Memory B cell (primary cell): ENCODE measurements at regions not wholly inside any gene's neighbourhood (a gene's known extent, or its start where the extent isn't known, plus 50 kb on each side); places are given as distances from the start of the nearest gene placed in this dataset.
A peak's percentile ranks its signal among the peaks of the same experiment; 100 is the strongest.
"Not testable (repeated sequence)": the region's sequence is repeated elsewhere in the genome, so short reads cannot be mapped to it uniquely, and the experiment has no call there.

Experiments
- ATAC-seq: fragments of 150-1000 bp; cut with Tn5 transposase; 2 replicates; pipeline ENCODE4 v1.10.0; 2021; ENCODE audit warnings: low read depth, mild to moderate bottlenecking, moderate library complexity
- DNase-seq, 2 donors: peaks; one replicate each; pipeline ENCODE4 v3.0.0; 2022; ENCODE audit warnings: low spot score in 2 of 2
- H3K27ac Mint-ChIP-seq: one replicate; pipeline ENCODE4 v1.8.0; 2022; ENCODE audit warnings: mild to moderate bottlenecking, moderate library complexity, mixed read lengths
- H3K27me3 Mint-ChIP-seq: one replicate; pipeline ENCODE4 v1.8.0; 2022; ENCODE audit warnings: mixed read lengths
- H3K36me3 Mint-ChIP-seq: one replicate; pipeline ENCODE4 v1.8.0; 2022; ENCODE audit warnings: mild to moderate bottlenecking, mixed read lengths
- H3K4me1 Mint-ChIP-seq: one replicate; pipeline ENCODE4 v1.8.0; 2022; ENCODE audit warnings: mixed read lengths
- H3K4me3 Mint-ChIP-seq: one replicate; pipeline ENCODE4 v1.8.0; 2022; ENCODE audit warnings: mild to moderate bottlenecking, moderate library complexity, mixed read lengths
- H3K9me3 Mint-ChIP-seq: one replicate; pipeline ENCODE4 v1.8.0; 2022; ENCODE audit warnings: mixed read lengths

DNA sequence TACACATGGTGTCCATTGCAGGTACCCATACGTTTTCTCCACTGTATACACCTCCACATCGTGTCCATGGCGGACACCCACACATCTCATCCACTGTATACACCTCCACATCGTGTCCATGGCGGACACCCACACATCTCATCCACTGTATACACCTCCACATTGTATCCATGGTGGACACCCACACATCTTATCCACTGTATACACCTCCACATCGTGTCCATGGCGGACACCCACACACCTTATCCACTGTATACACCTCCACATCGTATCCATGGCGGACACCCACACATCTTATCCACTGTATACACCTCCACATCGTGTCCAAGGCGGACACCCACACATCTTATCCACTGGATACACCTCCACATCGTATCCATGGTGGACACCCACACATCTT lies 50.4 kb upstream of the TTC34 start:
- H3K4me3 Mint-ChIP-seq = not testable (repeated sequence)

DNA sequence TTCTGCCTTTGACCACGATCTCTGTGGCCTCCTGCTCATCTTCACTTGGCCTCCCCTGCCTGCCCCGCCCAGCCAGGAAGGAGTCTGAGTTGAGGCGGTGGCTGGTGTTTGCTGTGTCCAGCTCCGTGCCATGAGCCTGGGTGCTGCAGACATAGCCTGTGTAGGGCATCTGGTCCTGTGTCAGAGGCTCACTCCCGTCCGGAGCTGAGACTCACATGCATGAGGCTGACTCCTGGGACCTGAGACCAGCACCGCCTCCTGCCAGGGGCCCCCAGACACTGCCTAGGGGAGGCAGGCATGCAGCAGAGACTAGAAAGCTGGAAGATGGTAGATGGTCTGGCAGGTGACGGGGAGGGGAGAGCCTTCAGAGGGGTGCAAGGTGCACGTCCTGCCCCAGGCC lies 52.2 kb upstream of the TTC34 start:
- Mint-ChIP-seq H3K27me3 (peaks cover 19% of the 10 kb centered on the region), H3K36me3 (no peaks in the 10 kb centered on the region), H3K4me1 (no peaks in the 10 kb centered on the region), H3K4me3 (no peak overlapping the region), H3K9me3 (peaks cover 1% of the 10 kb centered on the region), H3K27ac (no peak overlapping the region)
- ATAC-seq (no peak), DNase-seq (no peak)

More for the DNA sequence above, 50.4 kb upstream of the TTC34 start:
- not testable (repeated sequence) for DNase-seq, H3K9me3 Mint-ChIP-seq, H3K4me1 Mint-ChIP-seq, H3K36me3 Mint-ChIP-seq, ATAC-seq, H3K27ac Mint-ChIP-seq
- peaks cover 23% of the 10 kb centered on the region for H3K27me3 Mint-ChIP-seq

DNA sequence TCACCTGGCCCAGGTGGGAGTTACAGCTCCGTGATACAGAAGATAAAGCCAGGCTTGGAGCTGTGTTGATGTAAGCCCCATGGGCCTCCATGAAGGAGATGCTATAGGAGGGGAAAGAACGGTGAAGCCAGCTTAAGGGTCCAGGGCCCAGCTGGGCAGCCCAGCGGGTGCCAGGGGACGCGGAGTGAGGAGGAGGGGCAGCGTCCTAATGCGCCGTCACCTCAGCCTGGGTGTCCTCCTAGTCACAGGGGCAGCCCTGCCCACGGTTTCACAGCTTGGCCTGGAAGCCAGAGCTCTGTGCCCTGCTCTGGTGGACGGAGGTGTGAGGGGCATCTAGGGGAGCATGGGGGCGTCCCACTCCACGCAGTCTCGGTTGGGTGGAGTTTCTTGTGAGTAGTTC lies 52.7 kb upstream of the TTC34 start:
- Mint-ChIP-seq H3K4me3 (no peak overlapping the region), H3K9me3 (peaks cover 5% of the 10 kb centered on the region), H3K27ac (no peak overlapping the region), H3K36me3 (no peaks in the 10 kb centered on the region), H3K27me3 (peaks cover 14% of the 10 kb centered on the region), H3K4me1 (no peaks in the 10 kb centered on the region)
- no peak for ATAC-seq
- DNase-seq = no peak

DNA sequence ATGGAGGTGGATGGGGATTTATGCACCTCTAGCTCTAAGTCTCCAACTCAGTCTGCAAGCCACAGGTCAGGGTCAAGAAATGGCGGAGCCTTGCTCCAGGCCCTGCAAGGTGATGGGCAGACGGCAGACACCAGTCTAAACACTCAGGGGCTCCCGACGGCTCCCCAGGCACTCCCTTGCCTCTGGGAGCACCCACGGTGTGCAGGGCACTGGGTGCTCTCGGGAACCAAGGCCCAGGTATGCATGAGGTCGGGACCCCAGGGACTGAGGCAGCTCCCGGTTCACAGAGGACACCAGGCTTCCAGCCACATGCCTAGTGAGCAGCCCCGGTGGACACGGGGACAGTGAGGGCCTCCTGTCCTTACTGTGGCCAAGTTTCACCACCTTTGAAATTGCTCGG lies 53.1 kb upstream of the TTC34 start:
- no peaks in the 10 kb centered on the region for H3K36me3 Mint-ChIP-seq
- ATAC-seq (no peak), DNase-seq (no peak)
- no peaks in the 10 kb centered on the region for H3K4me1 Mint-ChIP-seq
- H3K9me3 Mint-ChIP-seq = peaks cover 6% of the 10 kb centered on the region
- no peak overlapping the region for H3K4me3 Mint-ChIP-seq
- peaks cover 12% of the 10 kb centered on the region for H3K27me3 Mint-ChIP-seq
- no peak overlapping the region for H3K27ac Mint-ChIP-seq

DNA sequence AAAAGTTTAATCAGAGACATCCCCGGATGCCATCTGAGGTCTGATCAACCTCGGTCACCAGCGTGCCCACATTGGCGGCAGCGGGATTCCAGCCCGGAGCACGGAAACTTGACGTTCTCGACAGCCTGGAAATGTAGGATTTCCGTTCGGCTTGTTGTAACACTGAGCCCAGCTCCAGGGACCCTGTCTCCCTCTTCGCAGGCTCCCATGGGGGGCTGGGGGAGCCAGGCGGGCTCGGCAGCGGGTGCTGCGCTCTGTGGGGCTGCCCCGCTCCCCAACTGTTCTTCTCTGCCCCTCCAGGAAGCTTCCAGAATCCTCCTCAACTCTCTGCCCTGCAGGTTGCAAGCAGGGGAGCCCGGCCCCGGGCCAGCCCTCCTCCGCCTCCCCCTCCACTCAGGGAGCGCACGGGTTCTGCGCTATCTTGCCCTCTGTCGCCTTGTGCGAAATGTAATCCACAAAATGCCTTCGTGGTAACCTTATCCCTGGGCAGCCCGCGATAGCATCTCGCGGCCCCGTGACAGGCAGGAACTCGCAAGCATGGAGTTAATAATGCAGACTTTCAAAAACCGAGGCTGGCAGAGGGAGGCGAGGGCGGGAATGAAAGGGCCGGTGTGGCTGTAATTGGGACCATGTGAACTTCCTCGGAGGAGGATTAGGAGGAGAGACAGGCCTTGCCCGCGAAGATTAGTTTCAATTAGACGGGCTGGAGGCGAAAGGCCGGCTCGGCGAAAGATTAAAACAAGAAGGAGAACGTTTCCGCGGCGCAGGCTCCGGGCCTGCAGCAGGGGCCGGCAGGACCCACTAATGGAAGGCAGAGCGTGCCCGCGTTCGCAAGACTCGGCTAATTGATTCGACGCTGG lies 53.9 kb upstream of the TTC34 start:
- Mint-ChIP-seq H3K27me3 (peaks cover 12% of the 10 kb centered on the region), H3K9me3 (peaks cover 6% of the 10 kb centered on the region), H3K4me3 (no peak overlapping the region), H3K27ac (no peak overlapping the region), H3K36me3 (no peaks in the 10 kb centered on the region), H3K4me1 (no peaks in the 10 kb centered on the region)
- DNase-seq (no peak), ATAC-seq (no peak)

DNA sequence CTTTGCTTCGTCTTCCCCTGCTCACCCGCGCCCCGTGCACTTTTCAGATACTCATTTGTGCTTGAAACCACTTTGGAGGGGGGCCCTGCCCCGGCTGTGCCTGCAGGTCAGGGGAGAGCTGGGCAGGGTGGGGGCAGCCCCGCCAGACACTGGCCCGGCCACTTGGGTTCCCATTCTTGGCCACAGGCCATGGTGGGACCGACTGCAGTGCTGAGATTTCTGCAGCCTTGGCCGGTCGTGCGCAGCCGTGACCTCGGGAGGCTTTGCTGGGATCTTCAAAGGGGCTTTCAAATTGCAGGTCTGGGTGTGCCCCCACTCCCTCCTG lies 54.5 kb upstream of the TTC34 start:
- H3K27ac Mint-ChIP-seq = no peak overlapping the region
- ATAC-seq (no peak), DNase-seq (no peak)
- no peaks in the 10 kb centered on the region for H3K4me1 Mint-ChIP-seq
- no peak overlapping the region for H3K4me3 Mint-ChIP-seq
- H3K27me3 Mint-ChIP-seq = peaks cover 11% of the 10 kb centered on the region
- no peaks in the 10 kb centered on the region for H3K36me3 Mint-ChIP-seq
- H3K9me3 Mint-ChIP-seq = peaks cover 6% of the 10 kb centered on the region

DNA sequence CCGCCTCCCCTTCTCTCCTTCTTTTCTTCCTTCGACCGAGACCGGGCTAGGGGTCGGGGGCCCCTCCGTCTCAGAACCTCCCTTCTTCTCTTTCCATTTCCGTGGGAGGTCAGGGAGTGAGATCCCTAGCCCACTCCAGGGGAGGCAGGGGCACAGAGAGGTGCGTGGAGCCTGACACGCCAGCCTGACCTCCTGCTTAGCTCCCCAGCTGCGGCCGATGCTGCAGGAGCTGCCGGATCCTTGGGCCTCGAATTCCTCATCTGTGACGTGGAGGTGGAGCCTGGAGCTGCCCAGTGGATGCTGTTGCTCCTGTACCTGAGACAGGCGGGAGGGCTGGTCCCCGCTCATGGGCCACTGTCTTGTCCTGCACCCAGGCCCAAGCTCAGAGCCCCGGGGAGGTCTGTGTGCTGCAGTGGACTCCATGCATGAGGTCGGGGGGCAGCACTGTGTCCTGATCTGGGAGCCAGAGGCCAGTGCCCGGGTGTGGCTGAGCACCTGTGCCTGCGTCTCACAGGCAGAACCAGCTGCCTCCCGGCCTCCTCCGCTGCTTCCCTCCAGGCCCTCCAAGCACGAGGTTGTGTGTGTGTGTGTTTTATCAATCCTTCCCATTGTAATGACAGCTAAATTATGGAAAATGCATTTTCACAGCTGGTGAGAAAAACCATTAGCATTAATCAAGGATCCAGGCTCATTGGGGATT lies 55.3 kb upstream of the TTC34 start:
- Mint-ChIP-seq H3K4me1 (no peaks in the 10 kb centered on the region), H3K9me3 (peaks cover 6% of the 10 kb centered on the region), H3K4me3 (no peak overlapping the region), H3K27me3 (peaks cover 9% of the 10 kb centered on the region), H3K36me3 (no peaks in the 10 kb centered on the region), H3K27ac (no peak overlapping the region)
- DNase-seq (no peak), ATAC-seq (no peak)

DNA sequence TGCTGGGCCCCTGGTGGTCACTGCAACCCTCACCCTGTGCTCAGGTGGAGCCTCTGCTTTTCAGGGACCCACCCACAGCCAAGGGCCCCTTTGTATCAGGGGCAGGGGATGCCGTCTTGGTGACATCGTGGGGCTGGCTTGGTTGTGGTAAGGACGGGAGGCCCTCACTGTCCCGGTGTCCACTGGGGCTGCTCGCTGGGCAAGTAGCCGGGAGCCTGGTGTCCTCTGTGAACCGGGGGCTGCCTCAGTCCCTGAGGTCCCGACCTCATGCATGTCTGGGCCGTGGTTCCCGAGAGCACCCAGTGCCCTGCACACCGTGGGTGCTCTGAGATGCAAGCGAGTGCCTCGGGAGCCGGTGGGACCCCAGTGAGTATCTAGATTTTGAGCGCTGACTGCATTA lies 56.0 kb upstream of the TTC34 start:
- Mint-ChIP-seq H3K27ac (peak overlapping the region; percentile 90), H3K9me3 (peaks cover 6% of the 10 kb centered on the region), H3K27me3 (peaks cover 5% of the 10 kb centered on the region), H3K4me1 (no peaks in the 10 kb centered on the region), H3K36me3 (no peaks in the 10 kb centered on the region), H3K4me3 (no peak overlapping the region)
- no peak for DNase-seq
- no peak for ATAC-seq

DNA sequence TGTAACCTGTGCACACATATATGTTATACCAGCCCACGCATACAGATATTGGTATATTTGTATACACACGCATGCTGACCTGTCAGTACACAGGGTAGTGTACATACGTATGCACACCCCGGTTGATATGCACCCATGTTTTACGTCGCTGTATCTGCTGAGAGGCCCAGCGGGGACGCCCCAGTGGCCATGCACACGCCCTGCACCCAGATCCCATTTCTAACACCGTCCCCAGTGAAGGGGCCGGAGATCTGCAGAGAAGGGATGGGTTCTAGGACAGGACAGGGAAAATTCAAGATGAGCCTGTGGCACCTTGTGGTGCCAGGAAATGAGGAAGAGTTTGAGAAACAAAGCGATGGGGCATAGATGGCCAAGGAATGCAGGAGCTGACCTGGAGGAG lies 57.2 kb upstream of the TTC34 start:
- no peak overlapping the region for H3K4me3 Mint-ChIP-seq
- no peaks in the 10 kb centered on the region for H3K36me3 Mint-ChIP-seq
- no peaks in the 10 kb centered on the region for H3K4me1 Mint-ChIP-seq
- H3K27me3 Mint-ChIP-seq = peaks cover 3% of the 10 kb centered on the region
- no peak for ATAC-seq
- peak overlapping the region; percentile 90 for H3K27ac Mint-ChIP-seq
- H3K9me3 Mint-ChIP-seq = peaks cover 6% of the 10 kb centered on the region
- no peak for DNase-seq

DNA sequence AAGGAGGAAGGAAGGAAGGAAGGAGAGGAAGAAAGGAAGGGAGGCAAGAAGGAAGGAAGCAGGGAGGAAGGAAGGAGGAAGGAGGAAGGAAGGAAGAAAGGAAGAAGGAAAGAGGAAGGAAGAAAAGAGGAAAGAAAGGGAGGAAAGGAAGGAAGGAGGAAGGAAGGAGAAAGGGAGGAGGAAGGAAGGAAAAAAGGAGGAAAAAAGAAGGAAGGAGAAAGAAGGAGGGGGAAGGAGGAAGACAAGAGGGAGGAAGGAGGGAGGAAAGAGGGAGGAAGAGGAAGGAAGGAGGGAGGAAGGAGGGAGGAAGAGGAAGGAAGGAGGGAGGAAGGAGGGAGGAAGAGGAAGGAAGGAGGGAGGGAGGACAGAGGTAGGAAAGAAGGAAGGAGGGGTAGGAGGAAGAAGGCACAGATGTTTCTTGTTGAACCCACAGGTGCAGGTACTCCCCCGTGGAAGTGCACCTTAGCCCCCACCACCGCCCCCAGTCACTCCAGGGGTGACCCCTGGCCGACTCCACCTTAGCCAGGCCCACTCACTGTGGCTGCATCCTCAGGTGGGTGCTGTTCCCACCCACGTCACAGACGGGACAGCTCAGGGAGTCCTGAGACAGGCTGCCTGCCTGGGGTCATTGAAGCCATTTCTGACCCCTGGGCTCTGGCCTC lies 57.9 kb upstream of the TTC34 start:
- DNase-seq (no peak), ATAC-seq (no peak)
- Mint-ChIP-seq H3K27ac (peak overlapping the region; percentile 90), H3K36me3 (no peaks in the 10 kb centered on the region), H3K4me1 (no peaks in the 10 kb centered on the region), H3K27me3 (no peaks in the 10 kb centered on the region), H3K4me3 (no peak overlapping the region), H3K9me3 (peaks cover 6% of the 10 kb centered on the region)

DNA sequence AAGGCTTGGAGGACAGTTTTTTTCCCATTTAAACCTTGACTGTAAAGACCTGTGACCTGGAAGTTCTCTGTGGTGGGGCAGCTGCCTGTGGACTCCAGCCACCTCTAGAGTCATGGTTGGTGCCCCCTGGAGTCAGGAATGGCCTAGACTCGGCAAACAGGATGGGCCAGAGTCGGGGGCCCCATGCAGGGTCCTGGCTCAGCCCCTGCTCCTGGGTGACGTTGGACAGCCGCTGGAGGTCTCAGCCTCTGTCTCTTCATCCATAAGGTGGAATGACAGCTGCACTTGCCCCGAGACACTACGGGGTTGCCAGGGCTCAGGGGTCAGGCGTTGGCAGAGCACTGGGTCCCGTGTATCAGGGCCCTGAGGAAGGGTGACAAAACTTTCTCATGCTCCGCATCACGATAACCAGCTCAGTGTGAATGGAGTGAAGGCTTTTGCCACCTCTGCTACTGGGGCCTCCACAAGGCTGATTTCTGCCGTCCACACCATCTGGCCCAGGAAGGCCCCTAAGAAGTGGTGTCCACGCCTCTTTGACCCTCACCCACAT lies 58.5 kb upstream of the TTC34 start:
- H3K4me1 Mint-ChIP-seq = no peaks in the 10 kb centered on the region
- no peaks in the 10 kb centered on the region for H3K36me3 Mint-ChIP-seq
- DNase-seq (no peak), ATAC-seq (no peak)
- H3K9me3 Mint-ChIP-seq = peaks cover 6% of the 10 kb centered on the region
- no peak overlapping the region for H3K27ac Mint-ChIP-seq
- no peaks in the 10 kb centered on the region for H3K27me3 Mint-ChIP-seq
- H3K4me3 Mint-ChIP-seq = no peak overlapping the region

DNA sequence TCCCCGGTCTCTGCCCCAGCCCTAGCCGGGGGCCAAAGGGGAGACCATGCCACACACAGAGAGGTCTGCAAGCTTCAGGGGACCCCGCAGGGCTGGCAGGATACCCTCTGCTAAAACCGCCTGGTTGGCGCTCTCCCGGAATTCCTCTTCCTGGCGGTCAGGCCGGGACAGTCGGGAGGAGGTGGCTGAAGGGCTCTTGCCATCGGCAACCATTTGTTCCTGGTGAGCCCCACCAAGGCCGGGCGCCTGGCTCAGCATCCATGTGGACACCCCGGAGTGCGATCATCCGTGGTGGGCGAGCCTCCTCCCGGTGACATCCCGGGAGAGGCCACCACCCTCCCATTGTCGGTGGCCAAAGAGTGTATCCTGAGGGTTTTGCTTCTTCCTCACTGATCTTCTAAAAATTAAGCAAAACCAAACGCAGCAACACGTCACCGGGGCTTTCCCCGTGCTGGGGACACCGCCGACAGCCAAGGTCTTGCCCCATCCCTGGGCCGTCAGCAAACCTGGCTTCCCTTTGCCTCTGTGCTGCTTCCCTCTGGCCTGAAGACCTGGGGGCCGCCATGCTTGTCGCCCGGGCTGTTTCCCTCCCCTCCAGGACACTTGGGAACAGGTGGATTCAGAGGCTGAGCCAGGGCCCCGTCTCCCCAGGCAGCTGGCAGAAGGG lies 59.1 kb upstream of the TTC34 start:
- no peak overlapping the region for H3K27ac Mint-ChIP-seq
- DNase-seq (no peak), ATAC-seq (no peak)
- peaks cover 2% of the 10 kb centered on the region for H3K27me3 Mint-ChIP-seq
- no peaks in the 10 kb centered on the region for H3K36me3 Mint-ChIP-seq
- no peaks in the 10 kb centered on the region for H3K4me1 Mint-ChIP-seq
- peaks cover 6% of the 10 kb centered on the region for H3K9me3 Mint-ChIP-seq
- no peak overlapping the region for H3K4me3 Mint-ChIP-seq

DNA sequence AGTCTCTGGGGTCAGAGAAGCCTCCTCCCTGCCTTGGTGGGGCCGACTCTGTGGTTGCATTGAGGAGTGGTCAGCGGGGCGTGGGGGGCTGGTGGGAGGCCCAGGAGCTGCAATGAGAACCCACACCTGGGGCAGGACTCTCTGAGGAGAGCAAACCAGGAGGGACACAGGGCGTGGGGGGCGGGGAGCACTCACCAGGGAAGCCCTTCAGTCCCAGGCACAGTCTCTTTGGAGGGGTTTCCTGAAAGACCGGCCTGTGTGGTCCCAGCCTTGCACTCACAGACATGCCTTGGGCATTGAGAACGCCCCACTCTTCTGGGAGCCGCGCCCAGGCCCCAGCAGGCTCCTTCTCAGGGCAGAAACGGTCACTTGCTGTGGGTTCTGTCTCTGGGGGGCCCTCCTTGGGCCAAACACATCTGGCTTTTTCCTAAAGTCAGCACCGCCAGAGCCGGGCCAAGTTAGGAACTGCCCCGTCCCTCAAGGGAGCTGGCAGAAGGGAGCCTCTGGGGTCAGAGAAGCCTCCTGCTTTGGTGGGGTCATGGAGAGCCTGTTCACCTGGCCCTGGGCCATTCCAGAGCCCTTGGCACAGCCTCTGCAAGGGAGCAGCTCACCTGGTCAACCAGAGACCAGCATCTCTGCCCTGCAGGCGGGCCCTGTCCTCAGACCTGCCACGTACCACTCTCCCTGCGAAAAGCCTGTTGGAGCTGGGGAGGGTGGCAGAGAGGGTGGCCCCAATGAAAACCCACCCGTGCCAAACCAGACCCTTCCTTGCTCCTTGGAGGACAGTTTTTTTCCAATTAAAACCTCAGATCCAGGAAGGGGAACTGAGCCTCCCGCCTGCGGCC lies 59.9 kb upstream of the TTC34 start:
- Mint-ChIP-seq H3K9me3 (peaks cover 6% of the 10 kb centered on the region), H3K4me3 (no peak overlapping the region), H3K27ac (no peak overlapping the region), H3K4me1 (no peaks in the 10 kb centered on the region), H3K27me3 (peaks cover 2% of the 10 kb centered on the region), H3K36me3 (no peaks in the 10 kb centered on the region)
- DNase-seq (no peak), ATAC-seq (no peak)
